ELR (cell line): ENCODE measurements at regions not wholly inside any gene's neighbourhood (a gene's known extent, or its start where the extent isn't known, plus 50 kb on each side); places are given as distances from the start of the nearest gene placed in this dataset.

Source experiments
- DNase-seq: peaks from one replicate; pipeline ENCODE4 v3.0.0-alpha.2; 2015; ENCODE audit warnings: low read depth

- peak; percentile 71 for DNase-seq
Observed at GRCh38 chr14:29037411-29037810, 270.8 kb downstream of the FOXG1 start.

- peak; percentile 49 for DNase-seq
Observed at GRCh38 chr14:29039171-29039570, 272.6 kb downstream of the FOXG1 start.

GRCh38 chr14:29042551-29042950, 276.0 kb downstream of the FOXG1 start:
- no peak for DNase-seq

- no peak for DNase-seq
Observed at GRCh38 chr14:29043737-29044136, 277.1 kb downstream of the FOXG1 start.

GRCh38 chr14:29045237-29045636, 278.6 kb downstream of the FOXG1 start:
- no peak for DNase-seq

GRCh38 chr14:29054119-29054518, 287.5 kb downstream of the FOXG1 start:
- DNase-seq = no peak

GRCh38 chr14:29056041-29056566, 289.5 kb downstream of the FOXG1 start:
- no peak for DNase-seq

- no peak for DNase-seq
Observed at GRCh38 chr14:29061702-29062101, 295.1 kb downstream of the FOXG1 start.

GRCh38 chr14:29062466-29062865, 295.9 kb downstream of the FOXG1 start:
- no peak for DNase-seq

- DNase-seq = no peak
Observed at GRCh38 chr14:29062976-29063375, 296.4 kb downstream of the FOXG1 start.

GRCh38 chr14:29064305-29064900, 297.8 kb downstream of the FOXG1 start:
- no peak for DNase-seq

- DNase-seq = no peak
Observed at GRCh38 chr14:29069228-29069627, 302.6 kb downstream of the FOXG1 start.

GRCh38 chr14:29075761-29076160, 309.2 kb downstream of the FOXG1 start:
- DNase-seq = no peak

GRCh38 chr14:29077916-29078315, 311.3 kb downstream of the FOXG1 start:
- no peak for DNase-seq

- DNase-seq = no peak
Observed at GRCh38 chr14:29078810-29079522, 312.4 kb downstream of the FOXG1 start.

- DNase-seq = peak; percentile 52
Observed at GRCh38 chr14:29085546-29085945, 319.0 kb downstream of the FOXG1 start.

- no peak for DNase-seq
Observed at GRCh38 chr14:29089849-29090248, 323.3 kb downstream of the FOXG1 start.

GRCh38 chr14:29092121-29092520, 325.5 kb downstream of the FOXG1 start:
- DNase-seq = no peak

- DNase-seq = no peak
Observed at GRCh38 chr14:29097476-29097875, 330.9 kb downstream of the FOXG1 start.

- no peak for DNase-seq
Observed at GRCh38 chr14:29098656-29099055, 332.1 kb downstream of the FOXG1 start.

- DNase-seq = no peak
Observed at GRCh38 chr14:29102266-29102665, 335.7 kb downstream of the FOXG1 start.

- DNase-seq = no peak
Observed at GRCh38 chr14:29102996-29103395, 336.4 kb downstream of the FOXG1 start.

GRCh38 chr14:29108908-29109307, 342.3 kb downstream of the FOXG1 start:
- DNase-seq = no peak

GRCh38 chr14:29109589-29109988, 343.0 kb downstream of the FOXG1 start:
- no peak for DNase-seq
